ENCODE measurements at regions not wholly inside any gene's neighbourhood (a gene's known extent, or its start where the extent isn't known, plus 50 kb on each side); places are given as distances from the start of the nearest gene placed in this dataset.

DNA sequence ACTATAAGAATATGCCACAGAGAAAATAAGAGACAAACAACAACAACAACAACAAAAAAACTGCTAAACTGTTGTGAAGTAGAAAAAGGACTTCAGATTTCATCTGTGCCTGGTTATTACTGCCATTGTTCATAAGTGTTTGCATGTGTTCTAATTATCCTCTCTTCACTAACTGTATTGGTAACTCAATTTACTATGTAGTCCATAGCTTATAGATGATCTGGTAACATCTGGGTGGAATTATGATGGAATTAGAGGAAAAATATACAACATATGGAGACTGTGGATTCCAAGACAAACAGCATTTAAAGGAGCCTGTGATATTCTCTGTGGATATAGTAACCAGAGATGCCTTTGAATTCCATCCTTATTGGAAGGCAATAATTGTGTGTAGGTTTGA lies 1891.5 kb upstream of the PIK3C3 start (continued):
- TF ChIP-seq, protein P1, sequence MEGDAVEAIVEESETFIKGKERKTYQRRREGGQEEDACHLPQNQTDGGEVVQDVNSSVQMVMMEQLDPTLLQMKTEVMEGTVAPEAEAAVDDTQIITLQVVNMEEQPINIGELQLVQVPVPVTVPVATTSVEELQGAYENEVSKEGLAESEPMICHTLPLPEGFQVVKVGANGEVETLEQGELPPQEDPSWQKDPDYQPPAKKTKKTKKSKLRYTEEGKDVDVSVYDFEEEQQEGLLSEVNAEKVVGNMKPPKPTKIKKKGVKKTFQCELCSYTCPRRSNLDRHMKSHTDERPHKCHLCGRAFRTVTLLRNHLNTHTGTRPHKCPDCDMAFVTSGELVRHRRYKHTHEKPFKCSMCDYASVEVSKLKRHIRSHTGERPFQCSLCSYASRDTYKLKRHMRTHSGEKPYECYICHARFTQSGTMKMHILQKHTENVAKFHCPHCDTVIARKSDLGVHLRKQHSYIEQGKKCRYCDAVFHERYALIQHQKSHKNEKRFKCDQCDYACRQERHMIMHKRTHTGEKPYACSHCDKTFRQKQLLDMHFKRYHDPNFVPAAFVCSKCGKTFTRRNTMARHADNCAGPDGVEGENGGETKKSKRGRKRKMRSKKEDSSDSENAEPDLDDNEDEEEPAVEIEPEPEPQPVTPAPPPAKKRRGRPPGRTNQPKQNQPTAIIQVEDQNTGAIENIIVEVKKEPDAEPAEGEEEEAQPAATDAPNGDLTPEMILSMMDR (conservative IDR thresholded peaks at IDR 0.05; ENCODE audit: low read depth in 2 of 2) = no peak
- no peak for TF ChIP-seq STAT1 (IDR thresholded peaks at IDR 0.05; ENCODE audit: unreplicated experiment)
- TF ChIP-seq, protein P2, sequence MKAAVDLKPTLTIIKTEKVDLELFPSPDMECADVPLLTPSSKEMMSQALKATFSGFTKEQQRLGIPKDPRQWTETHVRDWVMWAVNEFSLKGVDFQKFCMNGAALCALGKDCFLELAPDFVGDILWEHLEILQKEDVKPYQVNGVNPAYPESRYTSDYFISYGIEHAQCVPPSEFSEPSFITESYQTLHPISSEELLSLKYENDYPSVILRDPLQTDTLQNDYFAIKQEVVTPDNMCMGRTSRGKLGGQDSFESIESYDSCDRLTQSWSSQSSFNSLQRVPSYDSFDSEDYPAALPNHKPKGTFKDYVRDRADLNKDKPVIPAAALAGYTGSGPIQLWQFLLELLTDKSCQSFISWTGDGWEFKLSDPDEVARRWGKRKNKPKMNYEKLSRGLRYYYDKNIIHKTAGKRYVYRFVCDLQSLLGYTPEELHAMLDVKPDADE (IDR thresholded peaks at IDR 0.05) = no peak

DNA sequence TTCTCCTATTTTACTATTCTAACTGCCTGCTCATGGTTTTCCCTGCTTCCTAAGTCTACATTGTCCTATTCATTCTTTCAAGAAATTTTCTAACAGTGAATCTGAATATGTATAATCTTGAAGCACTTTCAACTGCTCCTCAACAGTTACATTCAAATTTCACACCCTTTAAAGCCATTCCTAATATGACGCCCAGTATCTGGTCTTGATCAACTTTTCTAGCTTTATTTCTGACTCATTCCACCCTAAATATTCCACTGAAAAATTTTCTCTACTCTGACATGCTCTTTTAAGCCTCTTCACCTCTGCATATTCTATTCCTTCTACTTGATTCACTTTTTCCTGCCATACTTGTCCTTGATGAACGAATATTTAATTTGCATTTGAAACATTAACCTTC lies 1893.9 kb upstream of the PIK3C3 start:
- Histone ChIP-seq H3K4me1 (ENCODE audit: insufficient read depth) (no peaks in the 10 kb centered on the region), H3K4me2 (no peak overlapping the region), H3K9me2 (ENCODE audit: insufficient read depth) (peaks cover 3% of the 10 kb centered on the region; the same call in 1 of the 2 replicates), H3K36me3 (ENCODE audit: insufficient read depth) (no peaks in the 10 kb centered on the region), H3K27ac (ENCODE audit: low read depth) (no peak overlapping the region), H3K79me2 (replicated peaks; ENCODE audit: insufficient read depth) (no peaks in the 10 kb centered on the region), H2AFZ (no peak overlapping the region), H3K4me3 (no peak overlapping the region), H3K27me3 (ENCODE audit: insufficient read depth) (no peaks in the 10 kb centered on the region), H4K20me1 (replicated peaks; ENCODE audit: insufficient read depth) (no peaks in the 10 kb centered on the region), H3F3A (replicated peaks; ENCODE audit: low read depth) (no peaks in the 10 kb centered on the region)
- no peak for TF ChIP-seq ZNF331 (CRISPR knock-in tag; IDR thresholded peaks at IDR 0.05; ENCODE audit: low read depth)
- no peak for TF ChIP-seq ZNF114 (CRISPR knock-in tag; IDR thresholded peaks at IDR 0.05)
- TF ChIP-seq EZH2 (IDR thresholded peaks at IDR 0.05; ENCODE audit: low read depth, unreplicated experiment) = no peak
- no peak for TF ChIP-seq NANOG (IDR thresholded peaks at IDR 0.05; ENCODE audit: borderline replicate concordance)
- TF ChIP-seq, protein P3, sequence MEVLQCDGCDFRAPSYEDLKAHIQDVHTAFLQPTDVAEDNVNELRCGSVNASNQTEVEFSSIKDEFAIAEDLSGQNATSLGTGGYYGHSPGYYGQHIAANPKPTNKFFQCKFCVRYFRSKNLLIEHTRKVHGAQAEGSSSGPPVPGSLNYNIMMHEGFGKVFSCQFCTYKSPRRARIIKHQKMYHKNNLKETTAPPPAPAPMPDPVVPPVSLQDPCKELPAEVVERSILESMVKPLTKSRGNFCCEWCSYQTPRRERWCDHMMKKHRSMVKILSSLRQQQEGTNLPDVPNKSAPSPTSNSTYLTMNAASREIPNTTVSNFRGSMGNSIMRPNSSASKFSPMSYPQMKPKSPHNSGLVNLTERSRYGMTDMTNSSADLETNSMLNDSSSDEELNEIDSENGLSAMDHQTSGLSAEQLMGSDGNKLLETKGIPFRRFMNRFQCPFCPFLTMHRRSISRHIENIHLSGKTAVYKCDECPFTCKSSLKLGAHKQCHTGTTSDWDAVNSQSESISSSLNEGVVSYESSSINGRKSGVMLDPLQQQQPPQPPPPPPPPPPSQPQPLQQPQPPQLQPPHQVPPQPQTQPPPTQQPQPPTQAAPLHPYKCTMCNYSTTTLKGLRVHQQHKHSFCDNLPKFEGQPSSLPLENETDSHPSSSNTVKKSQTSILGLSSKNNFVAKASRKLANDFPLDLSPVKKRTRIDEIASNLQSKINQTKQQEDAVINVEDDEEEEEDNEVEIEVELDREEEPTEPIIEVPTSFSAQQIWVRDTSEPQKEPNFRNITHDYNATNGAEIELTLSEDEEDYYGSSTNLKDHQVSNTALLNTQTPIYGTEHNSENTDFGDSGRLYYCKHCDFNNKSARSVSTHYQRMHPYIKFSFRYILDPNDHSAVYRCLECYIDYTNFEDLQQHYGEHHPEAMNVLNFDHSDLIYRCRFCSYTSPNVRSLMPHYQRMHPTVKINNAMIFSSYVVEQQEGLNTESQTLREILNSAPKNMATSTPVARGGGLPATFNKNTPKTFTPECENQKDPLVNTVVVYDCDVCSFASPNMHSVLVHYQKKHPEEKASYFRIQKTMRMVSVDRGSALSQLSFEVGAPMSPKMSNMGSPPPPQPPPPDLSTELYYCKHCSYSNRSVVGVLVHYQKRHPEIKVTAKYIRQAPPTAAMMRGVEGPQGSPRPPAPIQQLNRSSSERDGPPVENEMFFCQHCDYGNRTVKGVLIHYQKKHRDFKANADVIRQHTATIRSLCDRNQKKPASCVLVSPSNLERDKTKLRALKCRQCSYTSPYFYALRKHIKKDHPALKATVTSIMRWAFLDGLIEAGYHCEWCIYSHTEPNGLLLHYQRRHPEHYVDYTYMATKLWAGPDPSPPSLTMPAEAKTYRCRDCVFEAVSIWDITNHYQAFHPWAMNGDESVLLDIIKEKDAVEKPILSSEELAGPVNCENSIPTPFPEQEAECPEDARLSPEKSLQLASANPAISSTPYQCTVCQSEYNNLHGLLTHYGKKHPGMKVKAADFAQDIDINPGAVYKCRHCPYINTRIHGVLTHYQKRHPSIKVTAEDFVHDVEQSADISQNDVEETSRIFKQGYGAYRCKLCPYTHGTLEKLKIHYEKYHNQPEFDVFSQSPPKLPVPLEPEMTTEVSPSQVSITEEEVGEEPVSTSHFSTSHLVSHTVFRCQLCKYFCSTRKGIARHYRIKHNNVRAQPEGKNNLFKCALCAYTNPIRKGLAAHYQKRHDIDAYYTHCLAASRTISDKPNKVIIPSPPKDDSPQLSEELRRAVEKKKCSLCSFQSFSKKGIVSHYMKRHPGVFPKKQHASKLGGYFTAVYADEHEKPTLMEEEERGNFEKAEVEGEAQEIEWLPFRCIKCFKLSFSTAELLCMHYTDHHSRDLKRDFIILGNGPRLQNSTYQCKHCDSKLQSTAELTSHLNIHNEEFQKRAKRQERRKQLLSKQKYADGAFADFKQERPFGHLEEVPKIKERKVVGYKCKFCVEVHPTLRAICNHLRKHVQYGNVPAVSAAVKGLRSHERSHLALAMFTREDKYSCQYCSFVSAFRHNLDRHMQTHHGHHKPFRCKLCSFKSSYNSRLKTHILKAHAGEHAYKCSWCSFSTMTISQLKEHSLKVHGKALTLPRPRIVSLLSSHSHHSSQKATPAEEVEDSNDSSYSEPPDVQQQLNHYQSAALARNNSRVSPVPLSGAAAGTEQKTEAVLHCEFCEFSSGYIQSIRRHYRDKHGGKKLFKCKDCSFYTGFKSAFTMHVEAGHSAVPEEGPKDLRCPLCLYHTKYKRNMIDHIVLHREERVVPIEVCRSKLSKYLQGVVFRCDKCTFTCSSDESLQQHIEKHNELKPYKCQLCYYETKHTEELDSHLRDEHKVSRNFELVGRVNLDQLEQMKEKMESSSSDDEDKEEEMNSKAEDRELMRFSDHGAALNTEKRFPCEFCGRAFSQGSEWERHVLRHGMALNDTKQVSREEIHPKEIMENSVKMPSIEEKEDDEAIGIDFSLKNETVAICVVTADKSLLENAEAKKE (CRISPR knock-in tag; IDR thresholded peaks at IDR 0.05) = no peak
- TF ChIP-seq JUNB (IDR thresholded peaks at IDR 0.05; ENCODE audit: unreplicated experiment) = no peak
- no peak for TF ChIP-seq STAT1 (IDR thresholded peaks at IDR 0.05; ENCODE audit: unreplicated experiment)
- TF ChIP-seq EZH2phosphoT487 (IDR thresholded peaks at IDR 0.05; ENCODE audit: unreplicated experiment) = no peak
- TF ChIP-seq, protein P1 (conservative IDR thresholded peaks at IDR 0.05; ENCODE audit: low read depth in 2 of 2) = no peak
- no peak for ATAC-seq
- Mint-ChIP-seq H3K36me3 (ENCODE audit: low read depth) (no peaks in the 10 kb centered on the region), H3K4me1 (peaks cover 5% of the 10 kb centered on the region; the same call in 2 of the 3 replicates), H3K4me3 (no peak overlapping the region), H3K27ac (no peak overlapping the region), H3K27me3 (ENCODE audit: insufficient read depth, low read depth, poor library complexity) (peaks cover 1% of the 10 kb centered on the region), H3K9me3 (no peaks in the 10 kb centered on the region)
- DNase-seq (ENCODE audit: low spot score) = no peak

All from GM23338 (cell line).